ENCODE measurements at regions not wholly inside any gene's neighbourhood (a gene's known extent, or its start where the extent isn't known, plus 50 kb on each side); places are given as distances from the start of the nearest gene placed in this dataset.

DNA sequence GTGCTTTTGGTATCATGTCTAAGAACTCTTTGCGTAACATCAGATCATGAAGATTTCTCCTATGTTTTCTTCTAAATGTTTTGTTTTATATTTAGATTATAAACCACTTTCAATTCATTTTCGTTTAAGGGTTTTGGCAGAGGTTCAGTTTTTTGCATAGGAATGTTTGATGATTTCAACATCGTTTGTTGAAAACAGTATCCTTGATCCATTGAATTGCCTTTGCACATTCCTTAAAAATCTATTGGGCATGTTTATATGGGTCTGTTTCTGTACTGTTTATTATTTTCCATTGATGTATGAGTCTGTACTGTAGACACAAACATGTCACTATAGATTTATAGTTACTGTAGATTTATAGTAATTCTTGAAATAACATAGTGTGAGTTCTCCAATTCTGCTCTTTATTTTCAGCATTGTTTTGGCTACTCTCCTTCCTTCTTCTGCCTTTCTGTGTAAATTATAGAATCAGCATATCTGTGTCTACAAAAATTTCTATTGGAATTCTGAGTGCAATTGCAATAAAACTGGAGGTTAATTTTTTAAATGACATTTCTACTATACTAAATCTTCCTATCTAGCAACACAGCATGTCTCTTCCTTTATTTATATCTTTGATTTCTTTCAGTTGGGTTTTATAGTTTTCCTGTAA lies 374.0 kb downstream of the SV2B start:
- dilution Hi-C loops (cut with MboI; ENCODE audit: extremely low pct_ligation_motif_present, low sequenced_read_pairs), result no loop called here
- H3K36me3 ChIP-seq (ENCODE audit: control insufficient read depth in 2 of 2, extremely low read depth in 1 of 2, insufficient read depth in 2 of 2, low read length in 2 of 2), result no peaks in the 10 kb centered on the region

GRCh38 chr15:91476861-91477260 lies 376.6 kb upstream of the SLCO3A1 start:
- FAIRE-seq (no peak), DNase-seq (ENCODE audit: low read depth, low spot score) (no peak)
- no peaks in the 10 kb centered on the region for H3K4me1 ChIP-seq (ENCODE audit: control insufficient read depth, extremely low read depth, insufficient read depth, low read length)

More for the DNA sequence above, 374.0 kb downstream of the SV2B start:
- no peak for FAIRE-seq
- Histone ChIP-seq H3K79me2 (ENCODE audit: control insufficient read depth, insufficient read depth, low read length) (no peaks in the 10 kb centered on the region), H2AFZ (ENCODE audit: control insufficient read depth, low read length) (no peak overlapping the region), H3K4me3 (ENCODE audit: control insufficient read depth in 2 of 3, extremely low read depth in 1 of 3, insufficient read depth in 2 of 3, low read depth in 1 of 3, low read length in 3 of 3) (no peak overlapping the region), H3K4me2 (ENCODE audit: control insufficient read depth, extremely low read depth, insufficient read depth, low read depth, low read length) (no peak overlapping the region), H3K27me3 (ENCODE audit: control insufficient read depth, extremely low read depth, insufficient read depth, low read length) (no peaks in the 10 kb centered on the region), H3K9ac (ENCODE audit: control insufficient read depth, extremely low read depth, insufficient read depth, low read length) (no peak overlapping the region), H3K4me1 (ENCODE audit: control insufficient read depth, extremely low read depth, insufficient read depth, low read length) (no peaks in the 10 kb centered on the region), H3K27ac (ENCODE audit: control insufficient read depth, insufficient read depth, low read length) (no peak overlapping the region), H3K9me1 (ENCODE audit: control insufficient read depth, extremely low read depth, insufficient read depth, low read length) (no peaks in the 10 kb centered on the region), H3K9me3 (ENCODE audit: control insufficient read depth, low read depth, low read length) (no peaks in the 10 kb centered on the region), H4K20me1 (ENCODE audit: control insufficient read depth, extremely low read depth, insufficient read depth, low read length) (no peaks in the 10 kb centered on the region)
- TF ChIP-seq EZH2 (IDR thresholded peaks at IDR 0.05; ENCODE audit: low read length), result no peak
- TF ChIP-seq, protein P1, sequence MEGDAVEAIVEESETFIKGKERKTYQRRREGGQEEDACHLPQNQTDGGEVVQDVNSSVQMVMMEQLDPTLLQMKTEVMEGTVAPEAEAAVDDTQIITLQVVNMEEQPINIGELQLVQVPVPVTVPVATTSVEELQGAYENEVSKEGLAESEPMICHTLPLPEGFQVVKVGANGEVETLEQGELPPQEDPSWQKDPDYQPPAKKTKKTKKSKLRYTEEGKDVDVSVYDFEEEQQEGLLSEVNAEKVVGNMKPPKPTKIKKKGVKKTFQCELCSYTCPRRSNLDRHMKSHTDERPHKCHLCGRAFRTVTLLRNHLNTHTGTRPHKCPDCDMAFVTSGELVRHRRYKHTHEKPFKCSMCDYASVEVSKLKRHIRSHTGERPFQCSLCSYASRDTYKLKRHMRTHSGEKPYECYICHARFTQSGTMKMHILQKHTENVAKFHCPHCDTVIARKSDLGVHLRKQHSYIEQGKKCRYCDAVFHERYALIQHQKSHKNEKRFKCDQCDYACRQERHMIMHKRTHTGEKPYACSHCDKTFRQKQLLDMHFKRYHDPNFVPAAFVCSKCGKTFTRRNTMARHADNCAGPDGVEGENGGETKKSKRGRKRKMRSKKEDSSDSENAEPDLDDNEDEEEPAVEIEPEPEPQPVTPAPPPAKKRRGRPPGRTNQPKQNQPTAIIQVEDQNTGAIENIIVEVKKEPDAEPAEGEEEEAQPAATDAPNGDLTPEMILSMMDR (optimal IDR thresholded peaks at IDR 0.05 in 1 of 3, IDR thresholded peaks at IDR 0.05 in 1 of 3, conservative IDR thresholded peaks at IDR 0.05 in 1 of 3; ENCODE audit: extremely low read depth in 1 of 3, insufficient read depth in 2 of 3, low read length in 3 of 3), result no peak
- no peak for DNase-seq (ENCODE audit: low read depth, low spot score)

More at GRCh38 chr15:91476861-91477260, 376.6 kb upstream of the SLCO3A1 start:
- Histone ChIP-seq H3K36me3 (ENCODE audit: control insufficient read depth in 2 of 2, extremely low read depth in 1 of 2, insufficient read depth in 2 of 2, low read length in 2 of 2) (no peaks in the 10 kb centered on the region), H3K4me3 (ENCODE audit: control insufficient read depth in 2 of 3, extremely low read depth in 1 of 3, insufficient read depth in 2 of 3, low read depth in 1 of 3, low read length in 3 of 3) (no peak overlapping the region), H3K9me1 (ENCODE audit: control insufficient read depth, extremely low read depth, insufficient read depth, low read length) (no peaks in the 10 kb centered on the region), H3K4me2 (ENCODE audit: control insufficient read depth, extremely low read depth, insufficient read depth, low read depth, low read length) (no peak overlapping the region), H3K9me3 (ENCODE audit: control insufficient read depth, low read depth, low read length) (no peaks in the 10 kb centered on the region), H3K27me3 (ENCODE audit: control insufficient read depth, extremely low read depth, insufficient read depth, low read length) (no peaks in the 10 kb centered on the region), H2AFZ (ENCODE audit: control insufficient read depth, low read length) (no peak overlapping the region), H4K20me1 (ENCODE audit: control insufficient read depth, extremely low read depth, insufficient read depth, low read length) (no peaks in the 10 kb centered on the region), H3K27ac (ENCODE audit: control insufficient read depth, insufficient read depth, low read length) (no peak overlapping the region), H3K79me2 (ENCODE audit: control insufficient read depth, insufficient read depth, low read length) (no peaks in the 10 kb centered on the region), H3K9ac (ENCODE audit: control insufficient read depth, extremely low read depth, insufficient read depth, low read length) (no peak overlapping the region)
- no peak for TF ChIP-seq EZH2 (IDR thresholded peaks at IDR 0.05; ENCODE audit: low read length)
- TF ChIP-seq, protein P1 (optimal IDR thresholded peaks at IDR 0.05 in 1 of 3, IDR thresholded peaks at IDR 0.05 in 1 of 3, conservative IDR thresholded peaks at IDR 0.05 in 1 of 3; ENCODE audit: extremely low read depth in 1 of 3, insufficient read depth in 2 of 3, low read length in 3 of 3), result no peak
- dilution Hi-C loops (cut with MboI; ENCODE audit: extremely low pct_ligation_motif_present, low sequenced_read_pairs), result no loop called here

Data from keratinocyte (primary cell).